ENCODE measurements at regions not wholly inside any gene's neighbourhood (a gene's known extent, or its start where the extent isn't known, plus 50 kb on each side); places are given as distances from the start of the nearest gene placed in this dataset.

- no peak for TF ChIP-seq CTCF (IDR thresholded peaks at IDR 0.05; ENCODE audit: extremely low read depth in 1 of 2, insufficient read depth in 1 of 2, low read depth in 1 of 2, low read length in 2 of 2)
- TF ChIP-seq POLR2A (IDR thresholded peaks at IDR 0.05; ENCODE audit: low read depth, low read length), result no peak
- no peak for TF ChIP-seq EZH2 (IDR thresholded peaks at IDR 0.05; ENCODE audit: borderline replicate concordance, low read depth, low read length, severe bottlenecking)
- no peak for TF ChIP-seq POLR2AphosphoS5 (IDR thresholded peaks at IDR 0.05; ENCODE audit: insufficient read depth, low read depth, low read length)
- no peak for TF ChIP-seq JUN (IDR thresholded peaks at IDR 0.05; ENCODE audit: borderline replicate concordance, insufficient read depth, insufficient read length, low read depth)
- no peak for TF ChIP-seq MAX (IDR thresholded peaks at IDR 0.05; ENCODE audit: insufficient read depth, insufficient read length)
Observed at GRCh38 chr5:61621202-61621650, 289.2 kb downstream of the ZSWIM6 start.
